ENCODE measurements at regions not wholly inside any gene's neighbourhood (a gene's known extent, or its start where the extent isn't known, plus 50 kb on each side); places are given as distances from the start of the nearest gene placed in this dataset.

GRCh38 chr4:19722404-19722803 lies 529.3 kb upstream of the SLIT2 start:
- DNase-seq (ENCODE audit: low read depth): no peak
- no peak for TF ChIP-seq CTCF (IDR thresholded peaks at IDR 0.05; ENCODE audit: insufficient read depth, low read depth, low read length, missing control alignments)
- no peak overlapping the region for H3K4me3 ChIP-seq (ENCODE audit: low read length)

GRCh38 chr4:19721587-19721986 lies 530.1 kb upstream of the SLIT2 start:
- no peak for DNase-seq (ENCODE audit: low read depth)
- TF ChIP-seq CTCF (IDR thresholded peaks at IDR 0.05; ENCODE audit: insufficient read depth, low read depth, low read length, missing control alignments): no peak
- H3K4me3 ChIP-seq (ENCODE audit: low read length): no peak overlapping the region

GRCh38 chr4:19720610-19721009 lies 531.1 kb upstream of the SLIT2 start:
- no peak for TF ChIP-seq CTCF (IDR thresholded peaks at IDR 0.05; ENCODE audit: insufficient read depth, low read depth, low read length, missing control alignments)
- no peak overlapping the region for H3K4me3 ChIP-seq (ENCODE audit: low read length)
- DNase-seq (ENCODE audit: low read depth): no peak

- no peak overlapping the region for H3K4me3 ChIP-seq (ENCODE audit: low read length)
- TF ChIP-seq CTCF (IDR thresholded peaks at IDR 0.05; ENCODE audit: insufficient read depth, low read depth, low read length, missing control alignments): no peak
- no peak for DNase-seq (ENCODE audit: low read depth)
These were observed 531.5 kb upstream of the SLIT2 start for GRCh38 chr4:19720190-19720589.

- TF ChIP-seq CTCF (IDR thresholded peaks at IDR 0.05; ENCODE audit: insufficient read depth, low read depth, low read length, missing control alignments): no peak
- DNase-seq (ENCODE audit: low read depth): peak; percentile 56
These were observed 539.8 kb upstream of the SLIT2 start for GRCh38 chr4:19711871-19712270.

GRCh38 chr4:19707876-19708275 lies 543.8 kb upstream of the SLIT2 start:
- no peak for DNase-seq (ENCODE audit: low read depth)
- TF ChIP-seq CTCF (IDR thresholded peaks at IDR 0.05; ENCODE audit: insufficient read depth, low read depth, low read length, missing control alignments): no peak
- no peak overlapping the region for H3K4me3 ChIP-seq (ENCODE audit: low read length)

More at GRCh38 chr4:19711871-19712270, 539.8 kb upstream of the SLIT2 start:
- no peak overlapping the region for H3K4me3 ChIP-seq (ENCODE audit: low read length)

- no peak for TF ChIP-seq CTCF (IDR thresholded peaks at IDR 0.05; ENCODE audit: insufficient read depth, low read depth, low read length, missing control alignments)
These were observed 548.3 kb upstream of the SLIT2 start for GRCh38 chr4:19703391-19703790.

More at GRCh38 chr4:19703391-19703790, 548.3 kb upstream of the SLIT2 start:
- peak; percentile 36 for DNase-seq (ENCODE audit: low read depth)
- H3K4me3 ChIP-seq (ENCODE audit: low read length): no peak overlapping the region
